ENCODE measurements at regions not wholly inside any gene's neighbourhood (a gene's known extent, or its start where the extent isn't known, plus 50 kb on each side); places are given as distances from the start of the nearest gene placed in this dataset.

- ATAC-seq (no peak), FAIRE-seq (no peak), DNase-seq (ENCODE audit: low spot score) (no peak)
- in situ Hi-C loops (cut with HindIII; ENCODE audit: extremely low pct_ligation_motif_present, low pct_unique_long_range_greater_than_20kb) (no loop called here), intact Hi-C loops (cut with micrococcal nuclease; ENCODE audit: unreplicated experiment) (no loop called here)
- TF ChIP-seq ZNF256 (CRISPR knock-in tag; conservative IDR thresholded peaks at IDR 0.05) (no peak), TBP (CRISPR knock-in tag; IDR thresholded peaks at IDR 0.05) (no peak)
- no peaks in the 10 kb centered on the region for H4K20me1 ChIP-seq (ENCODE audit: insufficient read depth, low read length)
- no TSS peak for BruUV-seq (replicated peaks)
- no peaks in the 10 kb centered on the region for H3K36me3 ChIP-seq (replicated peaks in 1 of 2; ENCODE audit: control insufficient read depth in 1 of 2, insufficient read depth in 2 of 2, low read length in 2 of 2)
- H3K79me2 ChIP-seq (ENCODE audit: insufficient read depth, low read length) = no peaks in the 10 kb centered on the region
- CTCF ChIA-PET (ENCODE audit: low intra/inter-chr PET ratio, low total read pairs) = no interaction called here
- no peak overlapping the region for H2AFZ ChIP-seq (ENCODE audit: low read length)
- no peak overlapping the region for H3K27ac ChIP-seq (ENCODE audit: extremely low read length, insufficient read depth, low read length)
- no peak overlapping the region for H3K4me3 ChIP-seq (replicated peaks in 1 of 3; ENCODE audit: insufficient read depth in 1 of 3, low read depth in 2 of 3, low read length in 3 of 3)
- peaks cover 5% of the 10 kb centered on the region; the same call in 1 of the 2 replicates for H3K9me3 ChIP-seq (ENCODE audit: low read length)
- POLR2A ChIA-PET = no interaction called here
- no peaks in the 10 kb centered on the region for H3K27me3 ChIP-seq (ENCODE audit: control insufficient read depth in 1 of 2, insufficient read depth in 2 of 2, low read length in 2 of 2)
- H3K4me1 ChIP-seq (ENCODE audit: insufficient read depth, low read length) = no peaks in the 10 kb centered on the region
- 0% methylated on average over 1 of the region's 1 CpG for WGBS (ENCODE audit: low lambda C conversion rate)
- H3K9ac ChIP-seq (ENCODE audit: insufficient read depth, low read depth, low read length) = no peak overlapping the region
- H3K4me2 ChIP-seq (ENCODE audit: low read depth, low read length) = no peak overlapping the region
Observed at GRCh38 chr2:219957820-219958219, 330.4 kb downstream of the SLC4A3 start.

GRCh38 chr2:219958941-219959340 lies 331.5 kb downstream of the SLC4A3 start:
- no peaks in the 10 kb centered on the region for H3K27me3 ChIP-seq (ENCODE audit: control insufficient read depth in 1 of 2, insufficient read depth in 2 of 2, low read length in 2 of 2)
- ChIA-PET CTCF (ENCODE audit: low intra/inter-chr PET ratio, low total read pairs) (no interaction called here), POLR2A (no interaction called here)
- in situ Hi-C loops (cut with HindIII; ENCODE audit: extremely low pct_ligation_motif_present, low pct_unique_long_range_greater_than_20kb) (no loop called here), intact Hi-C loops (cut with micrococcal nuclease; ENCODE audit: unreplicated experiment) (no loop called here)
- no peak for FAIRE-seq
- H4K20me1 ChIP-seq (ENCODE audit: insufficient read depth, low read length) = no peaks in the 10 kb centered on the region
- no peaks in the 10 kb centered on the region for H3K9me3 ChIP-seq (ENCODE audit: low read length)
- no peaks in the 10 kb centered on the region for H3K4me1 ChIP-seq (ENCODE audit: insufficient read depth, low read length)
- no peak overlapping the region for H2AFZ ChIP-seq (ENCODE audit: low read length)
- no TSS peak for BruUV-seq (replicated peaks)
- no peak overlapping the region for H3K9ac ChIP-seq (ENCODE audit: insufficient read depth, low read depth, low read length)
- 0% methylated on average over 1 of the region's 1 CpG for WGBS (ENCODE audit: low lambda C conversion rate)
- no peak overlapping the region for H3K27ac ChIP-seq (ENCODE audit: extremely low read length, insufficient read depth, low read length)
- DNase-seq (ENCODE audit: low spot score) = no peak
- H3K79me2 ChIP-seq (ENCODE audit: insufficient read depth, low read length) = no peaks in the 10 kb centered on the region
- no peak for ATAC-seq
- no peak overlapping the region for H3K4me2 ChIP-seq (ENCODE audit: low read depth, low read length)
- H3K36me3 ChIP-seq (replicated peaks in 1 of 2; ENCODE audit: control insufficient read depth in 1 of 2, insufficient read depth in 2 of 2, low read length in 2 of 2) = no peaks in the 10 kb centered on the region
- H3K4me3 ChIP-seq (replicated peaks in 1 of 3; ENCODE audit: insufficient read depth in 1 of 3, low read depth in 2 of 3, low read length in 3 of 3) = no peak overlapping the region
- TF ChIP-seq, protein P1, sequence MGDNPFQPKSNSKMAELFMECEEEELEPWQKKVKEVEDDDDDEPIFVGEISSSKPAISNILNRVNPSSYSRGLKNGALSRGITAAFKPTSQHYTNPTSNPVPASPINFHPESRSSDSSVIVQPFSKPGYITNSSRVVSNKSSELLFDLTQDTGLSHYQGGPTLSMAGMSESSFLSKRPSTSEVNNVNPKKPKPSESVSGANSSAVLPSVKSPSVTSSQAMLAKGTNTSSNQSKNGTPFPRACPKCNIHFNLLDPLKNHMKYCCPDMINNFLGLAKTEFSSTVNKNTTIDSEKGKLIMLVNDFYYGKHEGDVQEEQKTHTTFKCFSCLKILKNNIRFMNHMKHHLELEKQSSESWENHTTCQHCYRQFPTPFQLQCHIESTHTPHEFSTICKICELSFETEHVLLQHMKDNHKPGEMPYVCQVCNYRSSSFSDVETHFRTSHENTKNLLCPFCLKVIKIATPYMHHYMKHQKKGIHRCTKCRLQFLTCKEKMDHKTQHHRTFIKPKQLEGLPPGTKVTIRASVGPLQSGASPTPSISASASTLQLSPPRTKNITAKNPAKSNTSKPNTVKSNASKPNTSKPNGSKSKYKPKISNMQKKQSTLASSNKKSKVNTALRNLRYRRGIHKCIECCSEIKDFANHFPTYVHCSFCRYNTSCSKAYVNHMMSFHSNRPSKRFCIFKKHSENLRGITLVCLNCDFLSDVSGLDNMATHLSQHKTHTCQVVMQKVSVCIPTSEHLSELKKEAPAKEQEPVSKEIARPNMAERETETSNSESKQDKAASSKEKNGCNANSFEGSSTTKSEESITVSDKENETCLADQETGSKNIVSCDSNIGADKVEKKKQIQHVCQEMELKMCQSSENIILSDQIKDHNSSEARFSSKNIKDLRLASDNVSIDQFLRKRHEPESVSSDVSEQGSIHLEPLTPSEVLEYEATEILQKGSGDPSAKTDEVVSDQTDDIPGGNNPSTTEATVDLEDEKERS (CRISPR knock-in tag; IDR thresholded peaks at IDR 0.05) = no peak
